ENCODE measurements at regions not wholly inside any gene's neighbourhood (a gene's known extent, or its start where the extent isn't known, plus 50 kb on each side); places are given as distances from the start of the nearest gene placed in this dataset.

GRCh38 chrX:20500171-20500865, 233.6 kb upstream of the RPS6KA3 start:
- TF ChIP-seq CTCF (conservative IDR thresholded peaks at IDR 0.05), result no peak
- TF ChIP-seq ZFX (IDR thresholded peaks at IDR 0.05), result no peak
